ENCODE measurements at regions not wholly inside any gene's neighbourhood (a gene's known extent, or its start where the extent isn't known, plus 50 kb on each side); places are given as distances from the start of the nearest gene placed in this dataset.

DNA sequence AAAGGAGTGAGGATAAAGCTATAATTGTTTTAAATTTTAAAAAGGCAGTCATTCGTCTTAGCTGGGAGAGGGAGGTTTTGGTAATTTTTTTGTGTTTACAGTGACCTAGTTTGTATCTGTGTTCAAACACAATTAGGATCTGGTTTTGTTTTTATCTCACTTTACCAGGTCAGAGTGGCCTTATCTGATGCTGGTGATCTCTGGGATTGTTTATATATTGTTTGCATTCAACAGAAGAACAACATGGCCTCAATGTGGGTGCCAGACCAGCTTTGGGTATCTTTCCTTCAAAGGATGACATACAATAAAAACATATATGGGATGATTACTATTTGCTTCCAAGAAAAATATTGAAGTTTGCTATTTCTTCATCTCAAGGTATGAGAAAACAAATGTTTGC is 272.2 kb upstream of the UGT8 start:
- no peak overlapping the region for H3K14ac ChIP-seq (ENCODE audit: insufficient read length)
- H3K27me3 ChIP-seq (replicated peaks in 1 of 4; ENCODE audit: control insufficient read depth in 3 of 4, extremely low read depth in 1 of 4, insufficient read depth in 3 of 4, low read length in 3 of 4) = no peaks in the 10 kb centered on the region
- no peaks in the 10 kb centered on the region for H3K9me3 ChIP-seq (ENCODE audit: insufficient read depth in 2 of 2, low read depth in 1 of 2, low read length in 1 of 2)
- no peaks in the 10 kb centered on the region for H3K79me1 ChIP-seq (ENCODE audit: low read depth, low read length)
- H4K91ac ChIP-seq (replicated peaks; ENCODE audit: insufficient read length, low read length) = no peak overlapping the region
- no peaks in the 10 kb centered on the region for H3K23me2 ChIP-seq (ENCODE audit: low read depth, low read length)
- H2BK20ac ChIP-seq (ENCODE audit: low read length) = no peak overlapping the region
- H3K4me1 ChIP-seq (replicated peaks in 1 of 4; ENCODE audit: control insufficient read depth in 3 of 4, insufficient read depth in 4 of 4, low read length in 3 of 4) = no peaks in the 10 kb centered on the region
- H3K4me3 ChIP-seq (ENCODE audit: extremely low read depth in 1 of 4, insufficient read depth in 2 of 4, low read depth in 3 of 4, low read length in 4 of 4) = no peak overlapping the region
- DNase-seq (ENCODE audit: low read depth in 1 of 2, low spot score in 2 of 2) (no peak), FAIRE-seq (no peak)
- H3K79me2 ChIP-seq (ENCODE audit: control insufficient read depth in 1 of 2, insufficient read depth in 2 of 2, low read length in 2 of 2) = no peaks in the 10 kb centered on the region
- H2AFZ ChIP-seq (ENCODE audit: low read length) = no peak overlapping the region
- no peaks in the 10 kb centered on the region for H4K20me1 ChIP-seq (replicated peaks in 1 of 2; ENCODE audit: control insufficient read depth in 1 of 2, insufficient read depth in 2 of 2, low read length in 2 of 2)
- POLR2A ChIA-PET (ENCODE audit: partially characterized antibody) = no interaction called here
- no peak for TF ChIP-seq ZNF274 (IDR thresholded peaks at IDR 0.05; ENCODE audit: borderline replicate concordance, extremely low read depth, low read length)
- TF ChIP-seq CBX8 (IDR thresholded peaks at IDR 0.05; ENCODE audit: borderline replicate concordance, low read depth, low read length) = no peak
- no peak for TF ChIP-seq RXRA (IDR thresholded peaks at IDR 0.05; ENCODE audit: insufficient read depth, low read depth, low read length)
- no peak for TF ChIP-seq JUND (IDR thresholded peaks at IDR 0.05; ENCODE audit: low read length)
- TF ChIP-seq SAP30 (IDR thresholded peaks at IDR 0.05; ENCODE audit: insufficient read depth, insufficient replicate concordance, low read length) = no peak
- no peak for TF ChIP-seq KDM5A (IDR thresholded peaks at IDR 0.05; ENCODE audit: low read length)
- TF ChIP-seq RAD21 (IDR thresholded peaks at IDR 0.05 in 1 of 2, conservative IDR thresholded peaks at IDR 0.05 in 1 of 2; ENCODE audit: low read depth in 2 of 2, low read length in 2 of 2) = no peak
- no peak for TF ChIP-seq RNF2 (IDR thresholded peaks at IDR 0.05; ENCODE audit: borderline replicate concordance, low read depth, low read length, missing control alignments, poor library complexity, severe bottlenecking)
- TF ChIP-seq TAF7 (optimal IDR thresholded peaks at IDR 0.05; ENCODE audit: borderline replicate concordance, low read depth, low read length) = no peak
- TF ChIP-seq, protein P1, sequence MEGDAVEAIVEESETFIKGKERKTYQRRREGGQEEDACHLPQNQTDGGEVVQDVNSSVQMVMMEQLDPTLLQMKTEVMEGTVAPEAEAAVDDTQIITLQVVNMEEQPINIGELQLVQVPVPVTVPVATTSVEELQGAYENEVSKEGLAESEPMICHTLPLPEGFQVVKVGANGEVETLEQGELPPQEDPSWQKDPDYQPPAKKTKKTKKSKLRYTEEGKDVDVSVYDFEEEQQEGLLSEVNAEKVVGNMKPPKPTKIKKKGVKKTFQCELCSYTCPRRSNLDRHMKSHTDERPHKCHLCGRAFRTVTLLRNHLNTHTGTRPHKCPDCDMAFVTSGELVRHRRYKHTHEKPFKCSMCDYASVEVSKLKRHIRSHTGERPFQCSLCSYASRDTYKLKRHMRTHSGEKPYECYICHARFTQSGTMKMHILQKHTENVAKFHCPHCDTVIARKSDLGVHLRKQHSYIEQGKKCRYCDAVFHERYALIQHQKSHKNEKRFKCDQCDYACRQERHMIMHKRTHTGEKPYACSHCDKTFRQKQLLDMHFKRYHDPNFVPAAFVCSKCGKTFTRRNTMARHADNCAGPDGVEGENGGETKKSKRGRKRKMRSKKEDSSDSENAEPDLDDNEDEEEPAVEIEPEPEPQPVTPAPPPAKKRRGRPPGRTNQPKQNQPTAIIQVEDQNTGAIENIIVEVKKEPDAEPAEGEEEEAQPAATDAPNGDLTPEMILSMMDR (IDR thresholded peaks at IDR 0.05; ENCODE audit: control extremely low read depth in 1 of 3, insufficient read depth in 1 of 3, low read depth in 1 of 3, low read length in 3 of 3) = no peak
- 88% methylated on average over 1 of the region's 1 CpG; no CpG with 5 or more reads in 1 of the 2 experiments for WGBS, 2 experiments (ENCODE audit: extremely low coverage in 1 of 2, insufficient coverage in 1 of 2, insufficient read length in 1 of 2, insufficient replicate concordance in 2 of 2, low coverage in 1 of 2, low lambda C conversion rate in 2 of 2, missing lambda C conversion rate in 1 of 2)
- no peak overlapping the region for H4K5ac ChIP-seq (ENCODE audit: insufficient read length, low read depth, low read length)
- no peak overlapping the region for H3K27ac ChIP-seq (ENCODE audit: low read depth, low read length)
- H3K4ac ChIP-seq (replicated peaks; ENCODE audit: insufficient read length, low read depth, low read length) = no peak overlapping the region
- no peak overlapping the region for H3K56ac ChIP-seq (replicated peaks; ENCODE audit: insufficient read length, low read depth, low read length)
- H2BK15ac ChIP-seq (ENCODE audit: low read length) = no peak overlapping the region
- no peak overlapping the region for H2BK12ac ChIP-seq (ENCODE audit: low read depth, low read length)
- H2BK5ac ChIP-seq (ENCODE audit: low read depth, low read length) = no peak overlapping the region
- H3K9ac ChIP-seq (replicated peaks in 1 of 4; ENCODE audit: extremely low read depth in 1 of 4, low read depth in 3 of 4, low read length in 3 of 4) = no peak overlapping the region
- no peak overlapping the region for H4K8ac ChIP-seq (ENCODE audit: extremely low read depth, insufficient read depth, low read length)
- H3K18ac ChIP-seq (ENCODE audit: extremely low read depth, low read length) = no peak overlapping the region
- H2AK5ac ChIP-seq (ENCODE audit: low read depth, low read length) = no peak overlapping the region
- CTCF ChIA-PET (ENCODE audit: partially characterized antibody) = interaction anchor here (0.9 kb wide), 1 partner anchor 373 kb away, joined by 3 read pairs; no protein-coding TSS in a partner anchor
- no peak overlapping the region for H2BK120ac ChIP-seq (replicated peaks; ENCODE audit: low read depth, low read length)
- H3K4me2 ChIP-seq (ENCODE audit: insufficient read depth in 1 of 2, low read depth in 2 of 2, low read length in 2 of 2) = no peak overlapping the region
- no peak overlapping the region for H3K23ac ChIP-seq (ENCODE audit: insufficient read length)
- H3K36me3 ChIP-seq (ENCODE audit: control insufficient read depth in 2 of 4, insufficient read depth in 4 of 4, low read length in 3 of 4) = no peaks in the 10 kb centered on the region

Data from H1 (cell line).